HG03439 (cell line): ENCODE measurements at regions not wholly inside any gene's neighbourhood (a gene's known extent, or its start where the extent isn't known, plus 50 kb on each side); places are given as distances from the start of the nearest gene placed in this dataset.

Experiments used
- ATAC-seq: cut with Tn5 transposase; IDR thresholded peaks from one replicate; pipeline ENCODE4 v1.9.1; 2021; ENCODE audit warnings: mild to moderate bottlenecking, moderate library complexity; ENCODE audit not compliant: unreplicated experiment

- ATAC-seq, result no peak
Measured at GRCh38 chr5:167642779-167643517, 648.5 kb upstream of the WWC1 start.

- ATAC-seq, result no peak
Measured at GRCh38 chr5:167643631-167644280, 647.7 kb upstream of the WWC1 start.

- ATAC-seq, result no peak
Measured at GRCh38 chr5:167644619-167645018, 646.8 kb upstream of the WWC1 start.

- ATAC-seq, result no peak
Measured at GRCh38 chr5:167649471-167649870, 642.0 kb upstream of the WWC1 start.

- no peak for ATAC-seq
Measured at GRCh38 chr5:167652690-167653089, 638.8 kb upstream of the WWC1 start.

- ATAC-seq, result no peak
Measured at GRCh38 chr5:167653645-167654106, 637.8 kb upstream of the WWC1 start.

- no peak for ATAC-seq
Measured at GRCh38 chr5:167657016-167657415, 634.4 kb upstream of the WWC1 start.

- no peak for ATAC-seq
Measured at GRCh38 chr5:167658889-167659288, 632.6 kb upstream of the WWC1 start.

GRCh38 chr5:167661605-167662004, 629.8 kb upstream of the WWC1 start:
- no peak for ATAC-seq

GRCh38 chr5:167664222-167664804, 627.1 kb upstream of the WWC1 start:
- no peak for ATAC-seq

- ATAC-seq, result no peak
Measured at GRCh38 chr5:167665841-167666375, 625.5 kb upstream of the WWC1 start.

- ATAC-seq, result no peak
Measured at GRCh38 chr5:167671176-167671575, 620.3 kb upstream of the WWC1 start.

- ATAC-seq, result no peak
Measured at GRCh38 chr5:167673942-167674341, 617.5 kb upstream of the WWC1 start.

GRCh38 chr5:167678481-167678880, 613.0 kb upstream of the WWC1 start:
- no peak for ATAC-seq

GRCh38 chr5:167684251-167684650, 607.2 kb upstream of the WWC1 start:
- no peak for ATAC-seq

- ATAC-seq, result no peak
Measured at GRCh38 chr5:167688341-167689130, 602.9 kb upstream of the WWC1 start.

- ATAC-seq, result no peak
Measured at GRCh38 chr5:167694325-167695147, 596.9 kb upstream of the WWC1 start.

- no peak for ATAC-seq
Measured at GRCh38 chr5:167696558-167697314, 594.7 kb upstream of the WWC1 start.

GRCh38 chr5:167699432-167699831, 592.0 kb upstream of the WWC1 start:
- ATAC-seq, result no peak
